A172 (cell line): ENCODE measurements at regions not wholly inside any gene's neighbourhood (a gene's known extent, or its start where the extent isn't known, plus 50 kb on each side); places are given as distances from the start of the nearest gene placed in this dataset.
A peak's percentile ranks its signal among the peaks of the same experiment; 100 is the strongest.

Experiments
- DNase-seq: peaks from one replicate; pipeline ENCODE4 v3.0.0-alpha.2; 2015; ENCODE audit warnings: low spot score

DNA sequence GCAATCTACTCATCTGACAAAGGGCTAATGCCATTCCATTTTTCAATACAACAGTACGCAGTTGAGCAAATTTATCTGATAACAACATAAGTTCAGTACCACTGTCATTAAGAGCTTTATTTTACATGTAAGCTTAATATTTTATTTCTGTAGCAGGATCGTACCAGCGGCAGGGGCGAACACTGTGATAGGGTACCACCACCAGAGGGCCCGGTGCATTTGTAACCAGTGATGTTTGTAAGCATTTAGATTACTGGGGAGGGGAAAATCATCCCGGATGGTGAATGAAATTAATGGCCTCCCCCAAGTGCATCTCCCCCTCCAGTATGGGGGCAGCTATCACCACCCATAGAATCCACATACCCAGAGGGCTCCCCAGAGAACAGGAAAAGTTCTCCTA is 179.0 kb downstream of the ADGRA3 start:
- DNase-seq = no peak

DNA sequence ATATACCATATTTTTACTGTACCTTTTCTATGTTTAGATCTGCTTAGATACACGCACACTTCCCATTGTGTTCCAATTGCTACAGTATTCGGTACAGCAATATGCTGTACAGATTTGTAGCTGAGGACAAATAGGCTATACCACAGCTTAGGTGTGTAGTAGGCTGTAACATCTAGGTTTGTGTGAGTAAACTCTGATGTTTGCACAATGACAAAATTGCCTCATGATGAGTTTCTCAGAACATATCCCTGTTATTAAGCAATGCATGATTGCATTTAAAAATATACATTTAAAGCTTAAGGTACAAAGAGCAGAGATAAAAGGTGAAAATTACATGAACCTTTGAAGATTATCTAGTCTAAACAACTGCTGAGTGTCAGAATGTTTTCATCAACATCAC is 181.7 kb downstream of the ADGRA3 start:
- DNase-seq = no peak

DNA sequence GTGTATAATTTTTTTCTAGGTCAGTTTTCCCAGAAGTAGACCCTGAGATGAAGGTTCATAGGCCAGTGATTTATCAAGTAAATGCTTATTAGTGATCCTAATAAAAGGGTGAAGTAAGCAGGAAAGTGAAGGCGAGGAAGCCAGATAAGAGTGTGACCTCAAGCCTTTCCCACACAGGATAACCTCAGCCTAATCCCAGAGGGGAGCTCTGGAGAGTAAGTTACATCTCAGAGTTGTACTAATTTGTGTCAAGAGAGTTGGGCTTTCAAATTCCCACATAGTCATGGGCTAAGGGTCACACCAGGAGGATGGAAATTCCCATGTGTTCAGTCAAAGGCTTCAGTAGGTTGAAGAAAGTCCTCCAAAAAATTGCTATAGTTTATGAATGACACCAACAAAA is 191.4 kb downstream of the ADGRA3 start:
- no peak for DNase-seq

DNA sequence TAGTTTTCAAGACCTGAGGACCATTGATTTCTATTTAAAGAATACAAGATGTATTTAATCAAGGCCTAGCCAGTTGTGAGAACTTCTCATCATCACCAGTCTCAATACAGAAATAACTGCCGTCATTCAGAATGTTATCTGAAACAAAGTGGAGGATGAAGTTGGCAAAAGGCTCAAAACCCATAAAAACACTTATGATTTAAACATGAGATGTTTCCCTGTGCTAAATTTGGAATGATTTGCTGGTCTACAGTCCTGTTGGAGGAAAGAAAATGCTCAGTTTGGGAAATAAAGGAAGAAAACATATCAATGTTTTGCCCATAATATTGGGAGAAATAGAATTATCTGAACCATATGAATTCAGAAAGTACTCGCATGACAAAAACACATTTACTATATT is 192.2 kb downstream of the ADGRA3 start:
- DNase-seq = no peak

DNA sequence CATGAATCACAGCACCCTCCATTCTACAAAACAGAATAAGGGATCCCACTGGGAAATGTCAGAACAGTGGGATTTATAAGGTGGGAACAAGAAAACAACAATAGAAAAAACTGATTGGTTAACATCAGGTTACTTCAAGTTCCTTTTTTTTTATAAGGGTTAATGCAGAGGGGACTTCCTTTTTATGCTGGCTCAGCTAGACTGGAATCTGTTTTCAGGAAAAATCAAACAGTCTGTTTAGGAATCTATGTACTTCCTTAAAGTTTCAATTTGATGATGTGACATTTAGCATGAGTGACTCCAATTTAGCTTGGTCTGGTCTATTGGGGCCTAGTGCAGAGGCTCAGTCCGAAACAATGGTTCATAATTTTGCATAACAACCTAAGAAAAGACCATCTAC is 192.9 kb downstream of the ADGRA3 start:
- DNase-seq = no peak

DNA sequence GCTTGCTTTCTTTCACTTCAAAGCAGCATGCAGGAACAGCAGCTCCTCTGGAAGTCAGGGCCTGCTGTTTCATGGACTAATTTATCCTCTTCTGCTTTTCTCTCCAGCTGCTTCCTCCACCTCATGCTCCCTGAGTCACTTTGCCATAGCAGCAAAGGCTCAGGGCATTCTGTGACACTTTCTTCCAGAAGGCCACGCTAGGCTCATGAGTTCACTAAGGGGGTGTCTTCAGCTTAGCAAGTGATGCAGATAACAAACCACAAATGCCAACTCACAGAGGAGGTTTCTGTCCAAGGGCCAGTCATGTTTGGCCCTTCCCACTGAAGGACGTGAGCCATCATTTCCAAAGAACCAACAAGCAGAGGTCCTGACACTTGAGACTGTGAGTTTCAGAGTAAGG is 200.2 kb downstream of the ADGRA3 start:
- peak; percentile 25 for DNase-seq

DNA sequence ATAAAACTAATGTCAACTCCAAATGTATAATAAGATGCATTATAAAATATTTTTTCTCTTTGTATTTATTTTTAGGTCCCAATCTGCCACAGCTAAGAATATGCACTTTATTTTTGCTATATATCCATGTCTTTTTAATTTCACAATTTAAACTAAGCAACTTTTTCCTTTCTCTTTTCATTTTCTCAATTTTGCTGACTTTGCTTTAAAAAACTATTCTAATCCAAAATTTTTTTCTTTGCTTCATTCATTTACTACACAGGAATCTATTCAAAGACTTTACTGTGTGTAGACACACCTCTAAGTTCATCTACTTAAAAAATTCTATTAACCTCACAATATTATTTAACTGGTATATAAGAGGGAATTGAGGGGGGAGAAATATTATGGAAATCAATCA is 201.9 kb downstream of the ADGRA3 start:
- DNase-seq = no peak

DNA sequence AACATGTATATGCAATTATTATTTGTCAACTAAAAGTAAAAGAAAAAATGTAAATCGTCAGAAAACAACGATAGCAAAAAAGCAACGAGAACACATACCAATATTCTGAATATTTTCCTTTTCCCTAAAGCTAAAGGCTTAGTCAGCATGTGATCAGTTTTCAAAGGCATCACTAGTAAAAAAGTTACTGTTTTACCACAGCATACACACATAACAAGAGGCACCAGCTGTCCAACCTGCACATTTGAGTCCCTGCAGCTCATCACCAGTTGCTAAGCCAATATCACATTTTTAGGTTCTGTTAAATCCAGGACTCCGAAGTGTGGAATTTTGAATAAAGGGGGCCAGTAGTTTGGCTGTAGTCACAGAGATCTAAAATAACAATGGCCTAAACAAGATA is 203.8 kb downstream of the ADGRA3 start:
- DNase-seq = no peak

DNA sequence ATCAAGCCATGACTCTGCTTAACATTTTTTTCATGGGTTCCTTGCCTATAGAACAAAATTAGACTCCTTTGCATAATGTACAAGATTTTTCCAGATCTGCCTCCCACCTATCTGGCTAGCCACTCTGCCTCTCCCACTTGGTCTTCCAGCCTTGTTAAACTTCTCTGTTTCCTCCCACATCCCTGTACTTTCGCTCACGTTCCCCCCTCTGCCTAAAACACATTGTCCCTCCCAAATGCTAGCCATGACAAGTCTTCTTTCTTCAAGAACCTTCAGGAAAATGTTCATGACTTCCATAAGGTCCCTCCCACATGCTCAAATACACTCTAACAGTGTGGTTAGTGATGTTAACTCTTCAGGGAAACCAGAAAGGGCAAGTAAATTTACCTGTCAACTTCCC is 214.6 kb downstream of the ADGRA3 start:
- DNase-seq = no peak

DNA sequence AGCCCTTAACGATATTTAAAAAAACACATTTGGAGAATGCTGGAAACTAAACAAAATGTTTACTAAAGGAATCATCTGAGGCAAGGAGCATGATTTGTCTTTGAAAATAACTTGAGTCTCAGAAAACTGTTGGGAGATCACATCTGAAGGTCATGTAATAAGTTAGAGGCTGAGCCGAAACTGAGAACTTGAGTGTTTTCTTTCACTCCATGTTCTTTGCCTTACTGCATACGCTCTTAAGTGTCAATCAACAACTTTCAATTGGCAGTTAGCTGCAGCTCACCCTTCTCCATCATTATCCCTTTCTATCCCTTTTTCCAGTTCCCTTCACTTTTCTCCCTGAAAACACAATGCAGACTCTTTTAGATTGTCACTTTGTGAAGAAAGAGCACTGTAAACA is 216.2 kb downstream of the ADGRA3 start:
- DNase-seq = no peak

DNA sequence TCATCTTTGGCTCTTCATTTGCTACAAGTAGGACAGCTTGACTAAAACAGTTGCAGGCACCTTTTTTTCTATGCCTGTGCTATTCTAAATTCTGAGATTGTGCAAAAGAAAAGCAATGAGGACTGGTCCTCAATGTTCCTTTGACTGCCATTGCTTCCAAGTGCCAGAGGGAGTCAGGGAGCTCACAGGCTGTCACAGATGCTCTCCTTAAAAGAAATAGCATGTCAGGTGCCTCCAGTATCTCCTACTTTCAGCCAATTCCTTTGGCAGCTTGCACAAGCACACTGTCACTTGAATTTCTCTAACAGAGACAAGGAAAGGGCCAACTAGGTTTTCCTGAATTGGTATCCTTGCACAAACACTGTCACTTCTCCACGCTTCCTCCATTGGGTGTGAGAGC is 228.2 kb downstream of the ADGRA3 start:
- DNase-seq = no peak

DNA sequence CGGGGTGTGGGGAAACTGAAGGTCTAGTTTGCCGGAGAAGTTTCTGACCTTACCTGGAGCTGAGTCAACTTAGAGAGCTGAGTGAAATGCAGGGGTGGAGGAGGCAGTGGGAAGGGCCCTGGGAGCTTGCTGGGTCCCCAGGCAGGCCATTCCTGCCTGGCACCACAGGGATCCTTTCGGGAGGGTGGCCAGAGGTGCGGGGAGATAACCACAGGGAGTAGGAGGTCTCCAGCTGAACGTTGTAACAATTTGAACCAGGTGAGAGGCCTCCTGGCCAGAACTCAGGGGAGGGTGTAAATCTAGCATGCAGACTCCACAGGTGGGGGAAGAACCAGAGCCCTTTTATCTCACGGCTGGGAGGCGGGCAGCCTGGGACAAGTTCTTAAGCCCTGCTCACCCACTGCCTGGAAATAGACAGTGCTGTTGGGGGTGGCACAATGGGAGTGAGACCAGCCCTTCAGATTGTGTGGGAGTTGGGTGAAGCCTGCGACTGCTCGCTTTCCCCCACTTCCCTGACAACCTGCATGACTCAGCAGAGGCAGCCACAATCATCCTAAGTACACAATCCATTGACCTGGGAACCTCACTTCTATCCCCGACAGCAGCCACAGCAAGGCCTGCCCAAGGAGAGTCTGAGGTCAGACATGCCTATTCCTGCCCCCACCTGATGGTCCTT is 247.4 kb downstream of the ADGRA3 start:
- DNase-seq = peak; percentile 25

DNA sequence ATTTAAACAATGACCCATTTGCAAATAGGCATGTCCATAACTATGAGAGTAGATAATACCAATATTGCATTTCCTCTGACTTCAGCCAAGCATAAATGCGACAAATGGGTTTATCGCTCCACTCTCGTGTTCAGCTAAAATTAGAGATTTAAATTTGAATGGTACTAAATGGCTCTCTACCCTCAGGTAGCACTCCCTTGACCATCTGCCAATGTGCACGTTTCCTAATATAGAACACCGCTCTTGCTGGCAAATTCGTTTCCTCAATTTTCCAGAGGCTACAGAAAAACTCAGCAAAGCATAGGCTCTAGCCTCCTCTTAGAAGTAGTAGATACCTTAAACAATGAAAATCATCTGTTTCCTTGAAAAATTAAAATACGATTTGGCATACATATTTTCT is 251.6 kb downstream of the ADGRA3 start:
- DNase-seq = no peak

DNA sequence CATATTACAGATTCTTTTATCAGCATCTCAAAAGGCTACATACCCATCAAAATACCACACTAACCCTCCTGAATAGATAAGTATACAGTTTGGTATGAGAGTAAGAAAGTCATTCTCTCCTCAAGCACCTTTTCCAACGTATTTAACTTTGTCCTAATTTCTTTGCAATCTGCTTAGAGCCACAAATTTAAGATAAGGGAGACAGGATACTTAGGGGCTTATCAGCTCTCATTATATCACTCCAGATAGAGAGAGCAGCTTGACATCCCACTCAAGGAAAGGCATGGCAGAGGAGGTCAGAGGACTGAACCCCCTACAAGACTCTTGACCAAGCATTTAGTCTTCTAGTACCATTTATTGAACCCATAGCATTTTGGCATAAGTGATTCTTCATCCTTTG is 262.4 kb downstream of the ADGRA3 start:
- no peak for DNase-seq

DNA sequence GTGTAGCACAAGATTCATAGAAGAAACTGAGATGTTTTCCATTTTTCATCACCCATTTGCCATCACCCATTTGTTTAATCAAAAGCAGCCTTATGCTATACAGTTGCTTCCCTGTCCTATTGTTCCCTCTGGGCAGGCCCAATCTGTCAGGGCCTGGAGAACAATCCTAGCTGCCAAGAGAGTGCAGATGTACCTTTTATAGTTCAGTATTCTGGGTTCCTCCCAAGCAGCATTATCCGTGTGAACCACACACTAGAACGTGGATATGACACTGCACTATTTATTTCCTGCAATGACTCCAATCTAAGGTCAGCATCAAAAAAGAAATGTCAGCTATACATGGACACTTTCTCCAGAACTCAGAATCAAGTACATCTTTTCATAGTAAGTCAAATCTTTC is 269.0 kb downstream of the ADGRA3 start:
- no peak for DNase-seq

DNA sequence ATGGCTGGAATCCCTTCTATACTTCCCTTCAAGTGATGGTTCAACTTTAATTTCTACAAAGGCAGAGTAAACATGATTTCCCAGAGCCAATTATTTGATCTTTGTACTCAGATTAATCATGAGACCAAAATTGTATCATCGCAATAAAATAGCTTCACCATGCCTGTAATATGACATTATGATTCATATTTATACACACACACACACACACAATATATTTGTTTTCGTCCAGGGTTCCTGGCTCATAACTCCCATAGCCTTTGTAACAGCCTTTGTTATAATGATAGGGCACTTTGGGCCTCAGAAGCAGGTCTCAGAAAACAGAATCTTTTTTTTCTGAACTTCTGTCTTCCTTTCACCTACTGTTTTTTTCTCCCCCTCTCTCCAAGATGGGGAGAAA is 270.6 kb downstream of the ADGRA3 start:
- no peak for DNase-seq

DNA sequence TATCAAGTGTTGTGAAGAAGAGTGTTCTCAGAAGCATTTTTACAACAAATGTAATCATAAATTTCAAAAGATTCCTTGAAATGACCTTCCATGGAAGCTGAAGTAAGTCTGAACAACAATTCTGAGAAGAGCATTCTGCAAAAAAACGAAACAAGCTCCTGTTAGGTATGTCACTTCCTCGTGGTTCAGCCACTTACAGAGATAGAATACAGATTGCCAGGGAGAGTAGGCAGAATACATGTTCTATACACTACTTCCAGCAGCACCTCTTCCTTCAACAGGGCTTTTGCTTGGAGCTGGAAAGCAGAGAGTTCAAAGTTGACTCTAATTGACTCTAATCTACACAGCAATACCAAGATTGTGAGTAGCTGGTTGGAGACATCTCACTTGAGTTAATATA is 274.5 kb downstream of the ADGRA3 start:
- DNase-seq = no peak

DNA sequence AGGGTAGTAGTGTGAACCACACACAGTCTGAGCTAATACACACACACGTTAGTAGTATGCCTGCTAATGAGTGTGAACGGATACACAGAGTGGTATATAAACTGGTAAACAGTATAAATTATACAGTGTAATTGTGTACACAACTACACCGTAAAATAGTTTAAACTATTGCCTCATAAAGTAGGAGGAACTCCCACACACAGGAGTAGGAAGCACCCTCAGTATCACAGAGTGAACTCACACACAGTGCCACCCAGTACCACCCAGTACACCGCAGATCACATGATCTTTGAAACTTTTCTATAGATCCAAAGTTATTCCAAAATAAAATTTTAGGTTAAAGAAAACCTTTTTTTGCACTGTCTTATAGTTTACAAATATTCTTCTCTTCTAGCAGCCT is 275.1 kb downstream of the ADGRA3 start:
- no peak for DNase-seq

DNA sequence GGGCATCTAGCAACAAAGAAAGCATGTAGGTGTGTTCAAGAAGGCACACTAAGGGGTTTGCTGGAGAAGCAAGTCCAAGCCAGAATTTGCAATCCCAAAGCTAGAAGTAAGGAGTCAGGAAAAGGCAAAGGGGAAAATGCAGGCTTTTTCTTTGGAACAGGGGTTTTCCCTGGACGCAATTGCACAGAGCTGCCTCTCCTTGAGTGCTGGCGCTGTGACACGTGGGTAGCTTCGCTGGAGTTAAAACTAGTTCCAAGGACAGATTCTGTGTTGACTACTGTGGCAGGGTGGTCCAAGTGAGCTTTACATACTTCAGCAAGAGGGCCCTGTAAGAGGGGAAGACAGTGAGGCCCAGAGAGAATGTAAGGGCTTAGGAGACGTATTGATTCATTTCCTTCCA is 277.1 kb downstream of the ADGRA3 start:
- DNase-seq = peak; percentile 4

DNA sequence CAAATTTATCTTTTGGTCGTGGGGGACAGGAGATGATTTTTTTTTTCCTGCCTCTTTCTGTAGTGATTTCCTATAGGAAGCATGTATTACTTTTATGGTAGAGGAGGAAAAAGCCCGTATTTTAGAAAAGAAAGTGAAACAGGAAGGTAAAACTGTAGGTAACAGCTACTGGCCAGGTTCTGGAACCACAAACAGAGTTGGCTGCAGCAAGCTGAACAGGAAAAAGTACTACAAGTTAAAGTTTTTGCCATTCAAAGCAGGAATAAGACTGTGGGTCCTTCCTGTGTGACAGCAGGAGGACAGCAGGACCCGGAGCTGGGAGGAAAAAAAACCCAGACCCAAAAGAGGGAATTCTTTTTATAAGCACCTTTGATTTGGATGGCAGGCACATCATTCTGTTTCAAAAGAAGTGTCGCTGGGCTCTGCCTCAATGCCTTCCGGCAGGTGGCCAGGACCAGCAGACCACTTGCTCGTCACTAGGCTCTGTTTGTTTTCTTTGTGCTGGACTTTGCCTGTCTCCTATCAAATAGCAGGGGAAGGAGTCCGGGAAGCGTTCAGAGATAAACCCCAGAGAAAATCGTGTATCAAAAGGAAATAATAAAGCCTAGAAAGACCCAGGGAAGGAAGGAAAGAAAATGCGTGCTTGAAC is 277.9 kb downstream of the ADGRA3 start:
- no peak for DNase-seq

DNA sequence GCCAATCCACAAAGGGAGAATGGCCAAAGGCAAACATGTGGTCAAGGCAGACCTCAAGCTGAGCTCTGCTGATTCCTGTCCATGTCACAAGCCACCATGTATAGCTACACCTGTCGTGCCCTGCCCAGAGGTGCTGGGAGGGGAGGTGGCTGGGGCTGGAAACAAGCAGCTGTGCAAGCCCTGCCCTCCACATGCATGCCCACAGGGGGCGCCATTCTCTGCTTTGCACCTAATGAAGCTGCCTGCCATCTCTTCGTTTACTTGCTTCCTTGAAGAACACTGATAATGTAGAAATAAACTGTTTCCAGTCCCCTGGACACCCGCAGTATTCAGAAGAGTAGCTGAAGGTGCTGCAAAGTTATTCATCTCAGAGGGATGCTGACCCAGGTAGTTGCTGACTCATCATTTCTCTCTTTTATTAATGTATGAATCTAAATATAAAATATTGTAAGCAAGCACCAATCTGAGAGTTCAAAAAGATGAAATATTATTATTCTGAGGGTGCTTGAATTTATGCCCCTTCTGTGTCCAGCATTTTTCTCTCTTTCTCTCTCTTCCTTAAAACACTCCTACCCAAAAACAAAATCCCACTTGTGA is 278.6 kb downstream of the ADGRA3 start:
- peak; percentile 39 for DNase-seq

DNA sequence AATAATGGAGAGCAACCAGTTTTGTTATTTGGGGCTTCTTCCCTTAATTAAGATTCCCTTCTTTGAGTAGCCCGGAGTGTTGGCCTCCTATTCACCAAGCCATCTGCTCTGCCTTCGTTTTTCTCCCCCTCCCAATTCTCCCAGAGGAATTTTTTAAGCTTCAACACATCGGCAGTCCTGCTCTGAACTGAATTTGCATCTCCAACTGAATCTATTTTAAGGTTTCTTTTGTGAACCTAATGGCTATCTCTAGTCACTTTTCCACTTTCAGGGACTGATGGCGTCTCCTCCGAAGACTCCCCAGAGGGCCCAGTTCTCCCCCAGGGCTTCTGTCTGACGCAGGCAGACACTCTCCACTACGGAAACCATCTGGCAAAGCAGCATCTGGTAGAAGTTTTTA is 280.2 kb downstream of the ADGRA3 start:
- no peak for DNase-seq

DNA sequence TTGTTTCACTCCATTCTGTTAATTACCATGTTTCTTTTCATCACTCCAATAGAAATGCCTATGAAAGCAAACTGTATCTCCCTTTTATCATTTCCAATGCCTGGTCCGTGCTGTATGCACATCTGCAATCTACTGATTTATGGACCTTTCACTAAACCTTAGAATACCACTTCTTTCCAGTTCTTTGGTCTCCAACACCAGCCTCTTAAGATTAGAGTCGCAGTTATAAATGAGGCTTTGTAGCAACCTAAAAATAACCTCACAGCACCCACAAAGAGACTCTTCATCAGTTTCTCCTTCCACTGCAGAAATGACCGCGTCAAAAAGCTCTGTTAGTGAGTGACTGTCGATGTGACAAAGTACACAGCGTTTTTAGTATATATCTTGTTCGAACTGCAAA is 282.6 kb downstream of the ADGRA3 start:
- DNase-seq = no peak

DNA sequence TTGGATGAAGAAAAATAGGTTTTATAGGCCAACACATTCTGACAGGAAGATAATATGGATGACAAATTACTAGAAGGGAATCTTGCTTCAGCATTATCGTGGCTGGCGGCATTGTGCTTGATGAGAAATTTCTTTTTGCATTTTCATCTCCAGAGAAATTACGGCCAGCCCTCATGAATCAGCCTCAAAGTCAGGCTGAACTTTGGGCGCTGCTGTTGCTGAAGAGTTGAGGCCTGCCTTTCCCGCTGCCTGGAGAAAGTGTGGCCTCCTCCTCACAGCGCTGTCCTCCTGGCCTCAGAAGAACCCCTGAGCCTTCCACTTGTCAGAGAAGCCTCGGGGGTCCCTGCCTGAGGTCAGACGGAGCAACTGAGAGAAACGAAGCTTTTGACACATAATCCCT is 272.4 kb upstream of the KCNIP4 start:
- DNase-seq = no peak
